ENCODE measurements at regions not wholly inside any gene's neighbourhood (a gene's known extent, or its start where the extent isn't known, plus 50 kb on each side); places are given as distances from the start of the nearest gene placed in this dataset.

GRCh38 chr6:104325341-104326172 lies 534.2 kb downstream of the HACE1 start (continued):
- TF ChIP-seq TFAP4 (CRISPR knock-in tag; IDR thresholded peaks at IDR 0.05; ENCODE audit: borderline replicate concordance) (no peak), ZNF41 (CRISPR knock-in tag; conservative IDR thresholded peaks at IDR 0.05) (no peak), DACH1 (IDR thresholded peaks at IDR 0.05; ENCODE audit: partially characterized antibody) (no peak), NFE2L1 (tag; IDR thresholded peaks at IDR 0.05; ENCODE audit: borderline replicate concordance, low read depth) (no peak), ZNF165 (CRISPR knock-in tag; IDR thresholded peaks at IDR 0.05; ENCODE audit: borderline replicate concordance) (no peak), JUN (IDR thresholded peaks at IDR 0.05; ENCODE audit: borderline replicate concordance, low read depth, low read length) (no peak), JUN (CRISPR knock-in tag; IDR thresholded peaks at IDR 0.05; ENCODE audit: borderline replicate concordance) (no peak), FOXO4 (CRISPR knock-in tag; IDR thresholded peaks at IDR 0.05) (no peak), ZBTB49 (CRISPR knock-in tag; IDR thresholded peaks at IDR 0.05; ENCODE audit: borderline replicate concordance) (no peak), ZBTB40 (IDR thresholded peaks at IDR 0.05) (peak; percentile 55), ZBTB40 (CRISPR knock-in tag; IDR thresholded peaks at IDR 0.05) (no peak), SOX6 (IDR thresholded peaks at IDR 0.05) (no peak), CBX5 (IDR thresholded peaks at IDR 0.05; ENCODE audit: borderline replicate concordance, low read depth) (no peak)
